ENCODE measurements at regions not wholly inside any gene's neighbourhood (a gene's known extent, or its start where the extent isn't known, plus 50 kb on each side); places are given as distances from the start of the nearest gene placed in this dataset.

DNA sequence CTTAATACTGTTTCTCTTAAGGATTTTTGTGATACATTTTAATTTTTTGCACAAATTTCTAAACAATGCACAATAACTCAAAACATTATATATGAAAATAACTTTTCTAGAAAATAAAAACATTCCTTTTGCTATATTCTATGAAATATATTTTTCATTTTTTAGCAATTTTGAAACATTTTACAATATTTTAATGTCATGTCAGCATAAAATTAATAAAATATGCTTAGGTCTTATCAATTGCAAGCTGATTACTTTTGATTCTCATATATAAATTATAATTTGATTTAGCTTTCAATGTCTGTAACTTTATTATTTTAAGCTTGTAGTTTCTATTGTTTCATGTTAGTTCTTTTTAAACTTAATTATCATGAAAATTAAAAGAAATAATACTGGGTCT is 898.7 kb downstream of the TMEM182 start:
- TF ChIP-seq, protein P1, sequence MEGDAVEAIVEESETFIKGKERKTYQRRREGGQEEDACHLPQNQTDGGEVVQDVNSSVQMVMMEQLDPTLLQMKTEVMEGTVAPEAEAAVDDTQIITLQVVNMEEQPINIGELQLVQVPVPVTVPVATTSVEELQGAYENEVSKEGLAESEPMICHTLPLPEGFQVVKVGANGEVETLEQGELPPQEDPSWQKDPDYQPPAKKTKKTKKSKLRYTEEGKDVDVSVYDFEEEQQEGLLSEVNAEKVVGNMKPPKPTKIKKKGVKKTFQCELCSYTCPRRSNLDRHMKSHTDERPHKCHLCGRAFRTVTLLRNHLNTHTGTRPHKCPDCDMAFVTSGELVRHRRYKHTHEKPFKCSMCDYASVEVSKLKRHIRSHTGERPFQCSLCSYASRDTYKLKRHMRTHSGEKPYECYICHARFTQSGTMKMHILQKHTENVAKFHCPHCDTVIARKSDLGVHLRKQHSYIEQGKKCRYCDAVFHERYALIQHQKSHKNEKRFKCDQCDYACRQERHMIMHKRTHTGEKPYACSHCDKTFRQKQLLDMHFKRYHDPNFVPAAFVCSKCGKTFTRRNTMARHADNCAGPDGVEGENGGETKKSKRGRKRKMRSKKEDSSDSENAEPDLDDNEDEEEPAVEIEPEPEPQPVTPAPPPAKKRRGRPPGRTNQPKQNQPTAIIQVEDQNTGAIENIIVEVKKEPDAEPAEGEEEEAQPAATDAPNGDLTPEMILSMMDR (conservative IDR thresholded peaks at IDR 0.05; ENCODE audit: low read depth, low read length), result no peak
- TF ChIP-seq EZH2 (IDR thresholded peaks at IDR 0.05; ENCODE audit: borderline replicate concordance, low read depth, low read length, poor library complexity, severe bottlenecking), result no peak
